Prostate gland (tissue), 2 donors: ENCODE measurements at regions not wholly inside any gene's neighbourhood (a gene's known extent, or its start where the extent isn't known, plus 50 kb on each side); places are given as distances from the start of the nearest gene placed in this dataset.

Experiments used
- CTCF ChIP-seq, 4 experiments: fragments of 200-600 bp in 2 of 4; fragments of 450-650 bp in 2 of 4; sonication (generic) in 2 of 4; IDR thresholded peaks; 1 replicate in 3 of 4; 2 replicates in 1 of 4; pipeline ENCODE4 v1.5.1; 2016 to 2019; ENCODE audit warnings: antibody characterized with exemption in 4 of 4, mild to moderate bottlenecking in 2 of 4, moderate library complexity in 2 of 4
- POLR2A ChIP-seq: fragments of 450-650 bp; IDR thresholded peaks from one replicate; pipeline ENCODE4 v1.6.1; 2016; ENCODE audit warnings: antibody characterized with exemption, mild to moderate bottlenecking

GRCh38 chr4:148575577-148575976 lies 133.4 kb upstream of the NR3C2 start:
- TF ChIP-seq CTCF (IDR thresholded peaks at IDR 0.05), result no peak
- no peak for TF ChIP-seq POLR2A
